GM12878 (cell line): ENCODE measurements at regions not wholly inside any gene's neighbourhood (a gene's known extent, or its start where the extent isn't known, plus 50 kb on each side); places are given as distances from the start of the nearest gene placed in this dataset.

Experiments used
- ATAC-seq: fragments of 200-7000 bp; cut with Tn5 transposase; 3 replicates; pipeline ENCODE4 v1.9.1; 2020; ENCODE audit warnings: mild to moderate bottlenecking, moderate library complexity
- BruUV-seq: library from RNA; stranded (reverse); fragments of 400-500 nt; replicated peaks from 2 replicates; lab custom pipeline; 2021; lab: Mats Ljungman, UMichigan
- CTCF ChIA-PET: fragments of 300-600 bp; sonication (Branson Sonifier 250); formaldehyde crosslinking; extraction: SDS; loops from one replicate; lab custom pipeline; 2021; ENCODE audit warnings: inconsistent platforms; lab: Yijun Ruan, JAX
- POLR2A ChIA-PET: fragments of 350-600 bp; formaldehyde crosslinking; extraction: SDS; loops from one replicate; lab custom pipeline; 2021; ENCODE audit warnings: inconsistent platforms; lab: Charles Lee
- RAD21 ChIA-PET: fragments of 300-600 bp; sonication (Branson Sonifier 250); formaldehyde crosslinking; loops from one replicate; lab custom pipeline; 2023; ENCODE audit warnings: antibody characterized with exemption; ENCODE audit not compliant: unreplicated experiment; lab: Charles Lee
- SMC1A ChIA-PET: fragments of 300-600 bp; sonication (Branson Sonifier 250); formaldehyde crosslinking; loops from one replicate; lab custom pipeline; 2023; ENCODE audit not compliant: unreplicated experiment, uncharacterized antibody; lab: Charles Lee
- DNase-seq: peaks from one replicate; pipeline ENCODE4 v3.0.0-alpha.2; 2011; ENCODE audit warnings: low read depth, low spot score
- FAIRE-seq: peaks from 3 replicates; lab custom pipeline; 2011; peaks lifted over from hg19 to GRCh38; lab: Jason Lieb, UNC
- H2AFZ ChIP-seq: 2 replicates; pipeline ENCODE4 v1.6.0; 2011; ENCODE audit warnings: low read depth, low read length, control low read depth; ENCODE audit not compliant: control insufficient read depth
- H3K27ac ChIP-seq: 2 replicates; pipeline ENCODE4 v1.5.1; 2011; ENCODE audit warnings: control low read depth; ENCODE audit not compliant: control insufficient read depth, insufficient read depth
- H3K27me3 ChIP-seq, 2 experiments: replicated peaks in 1 of 2; 2 replicates each; pipeline versions ENCODE4 v1.6.0 to v1.6.1; 2011; ENCODE audit warnings: low read length in 1 of 2; ENCODE audit not compliant: control insufficient read depth in 2 of 2, insufficient read depth in 2 of 2
- H3K36me3 ChIP-seq, 2 experiments: 2 replicates each; pipeline ENCODE4 v1.5.1; 2011; ENCODE audit warnings: low read length in 1 of 2; ENCODE audit not compliant: control insufficient read depth in 2 of 2, insufficient read depth in 2 of 2
- H3K4me1 ChIP-seq: 2 replicates; pipeline ENCODE4 v1.6.1; 2011; ENCODE audit warnings: mild to moderate bottlenecking, low read length, moderate library complexity, mixed read lengths; ENCODE audit not compliant: control insufficient read depth, insufficient read depth
- H3K4me2 ChIP-seq: 2 replicates; pipeline ENCODE4 v1.6.0; 2011; ENCODE audit warnings: control low read depth; ENCODE audit not compliant: control insufficient read depth, insufficient read depth
- H3K4me3 ChIP-seq: fragments of 200-600 bp; sonication (generic); 2 replicates; pipeline ENCODE4 v1.5.1; 2016
- H3K79me2 ChIP-seq: 2 replicates; pipeline ENCODE4 v1.6.0; 2011; ENCODE audit warnings: low read length; ENCODE audit not compliant: control insufficient read depth, insufficient read depth
- H3K9ac ChIP-seq: 2 replicates; pipeline ENCODE4 v1.8.0; 2011; ENCODE audit warnings: low read length, control low read depth, mixed read lengths; ENCODE audit not compliant: control insufficient read depth, insufficient read depth
- H3K9me3 ChIP-seq: replicated peaks from 3 replicates; pipeline ENCODE4 v1.5.1; 2011; ENCODE audit warnings: mild to moderate bottlenecking, low read length; ENCODE audit not compliant: control insufficient read depth, insufficient read depth
- H4K20me1 ChIP-seq: 2 replicates; pipeline ENCODE4 v1.6.0; 2011; ENCODE audit not compliant: control insufficient read depth, insufficient read depth
- BCL3 ChIP-seq: IDR thresholded peaks from 2 replicates; pipeline ENCODE4 v1.6.1; 2011; ENCODE audit warnings: borderline replicate concordance, low read depth, mild to moderate bottlenecking, moderate library complexity, low read length; ENCODE audit not compliant: insufficient read depth, poor library complexity, severe bottlenecking
- E4F1 ChIP-seq: fragments of 450-650 bp; IDR thresholded peaks from 2 replicates; pipeline ENCODE4 v1.6.1; 2018; ENCODE audit warnings: borderline replicate concordance, mild to moderate bottlenecking; ENCODE audit not compliant: partially characterized antibody
- HDAC2 ChIP-seq: fragments of 200-600 bp; sonication (generic); IDR thresholded peaks from 2 replicates; pipeline ENCODE4 v1.6.1; 2017
- NBN ChIP-seq: fragments of 450-650 bp; IDR thresholded peaks from 2 replicates; pipeline ENCODE4 v1.6.1; 2016
- PKNOX1 ChIP-seq: fragments of 450-650 bp; IDR thresholded peaks from 2 replicates; pipeline ENCODE4 v1.6.1; 2016; ENCODE audit warnings: mild to moderate bottlenecking
- POLR2A ChIP-seq: IDR thresholded peaks from 2 replicates; pipeline ENCODE4 v1.6.1; 2011; ENCODE audit warnings: low read depth, mild to moderate bottlenecking, low read length
- RELA ChIP-seq: fragments of 450-650 bp; IDR thresholded peaks from 2 replicates; pipeline ENCODE4 v1.8.0; 2014; ENCODE audit warnings: borderline replicate concordance; ENCODE audit not compliant: partially characterized antibody
- RFX5 ChIP-seq: IDR thresholded peaks from 2 replicates; pipeline ENCODE4 v1.6.1; 2011; ENCODE audit warnings: low read depth, low read length, improper control_type of control experiment
- SIX5 ChIP-seq: IDR thresholded peaks from 2 replicates; pipeline ENCODE4 v1.6.1; 2011; ENCODE audit warnings: mild to moderate bottlenecking, low read depth, low read length, moderate library complexity; ENCODE audit not compliant: severe bottlenecking
- SMC3 ChIP-seq: IDR thresholded peaks from 2 replicates; pipeline ENCODE4 v1.6.1; 2011; ENCODE audit warnings: low read length, improper control_type of control experiment, borderline replicate concordance
- ZNF384 ChIP-seq: IDR thresholded peaks from 2 replicates; pipeline ENCODE4 v1.6.1; 2012; ENCODE audit warnings: low read depth, mild to moderate bottlenecking, low read length, improper control_type of control experiment, borderline replicate concordance
- ZZZ3 ChIP-seq: IDR thresholded peaks from 2 replicates; pipeline ENCODE4 v1.6.1; 2011; ENCODE audit warnings: low read depth; ENCODE audit not compliant: control insufficient read depth, insufficient read length
- WGBS: methylation state at CpG from one replicate; pipeline ENCODE4 v1.1.6; 2016; ENCODE audit warnings: low lambda C conversion rate; ENCODE audit not compliant: insufficient replicate concordance, insufficient coverage; ENCODE audit errors: missing lambda C conversion rate; 5-methylcytosine and 5-hydroxymethylcytosine counted together
- in situ Hi-C: fragments of 300-500 bp; cut with MboI; formaldehyde crosslinking; loops from 9 replicates; pipeline ENCODE4 v1.14.3; 2018; ENCODE audit warnings: mixed read lengths
- intact Hi-C: fragments of 100-400 bp; cut with micrococcal nuclease; formaldehyde crosslinking; loops from one replicate; pipeline ENCODE4 v1.14.2; 2022; ENCODE audit not compliant: unreplicated experiment

- ATAC-seq = no peak
- no peaks in the 10 kb centered on the region for H3K36me3 ChIP-seq
- in situ Hi-C loops = no loop called here
- ChIA-PET POLR2A (no interaction called here), SMC1A (no interaction called here), RAD21 (no interaction called here), CTCF (no interaction called here)
- no peaks in the 10 kb centered on the region for H4K20me1 ChIP-seq
- TF ChIP-seq NBN = no peak
- TF ChIP-seq RFX5 = peak; percentile 16; the same call in 1 of the 2 replicates
- no peak overlapping the region for H3K4me3 ChIP-seq
- DNase-seq = no peak
- H3K79me2 ChIP-seq = no peaks in the 10 kb centered on the region
- no peak overlapping the region for H3K9ac ChIP-seq
- no peak overlapping the region for H2AFZ ChIP-seq
- no peak overlapping the region for H3K27ac ChIP-seq
- H3K9me3 ChIP-seq = no peaks in the 10 kb centered on the region
- no TSS peak for BruUV-seq
- no peaks in the 10 kb centered on the region for H3K4me1 ChIP-seq
- no peak for FAIRE-seq
- 85% methylated on average over 7 of the region's 7 CpGs for WGBS
- H3K27me3 ChIP-seq = peaks cover 0 to 1% of the 10 kb centered on the region in 2 experiments; a peak in 2 of 4 replicates
- no peak overlapping the region for H3K4me2 ChIP-seq
- intact Hi-C loops = no loop called here
Measured at GRCh38 chr11:45751430-45751829, 53.5 kb upstream of the SLC35C1 start.

GRCh38 chr11:45750439-45750838, 54.5 kb upstream of the SLC35C1 start:
- Histone ChIP-seq H3K4me2 (no peak overlapping the region), H3K27ac (no peak overlapping the region), H2AFZ (no peak overlapping the region), H4K20me1 (no peaks in the 10 kb centered on the region), H3K27me3 (peaks cover 0 to 1% of the 10 kb centered on the region in 2 experiments; a peak in 2 of 4 replicates), H3K79me2 (no peaks in the 10 kb centered on the region), H3K9me3 (no peaks in the 10 kb centered on the region), H3K36me3 (no peaks in the 10 kb centered on the region), H3K4me1 (no peaks in the 10 kb centered on the region), H3K9ac (no peak overlapping the region), H3K4me3 (no peak overlapping the region)
- in situ Hi-C loops = no loop called here
- ChIA-PET SMC1A (no interaction called here), RAD21 (no interaction called here), POLR2A (no interaction called here), CTCF (no interaction called here)
- BruUV-seq = no TSS peak
- WGBS = 46% methylated on average over 8 of the region's 8 CpGs
- FAIRE-seq (no peak), ATAC-seq (no peak), DNase-seq (no peak)
- intact Hi-C loops = no loop called here
- no peak for TF ChIP-seq PKNOX1
- TF ChIP-seq SIX5 = no peak
- TF ChIP-seq ZZZ3 = no peak
- TF ChIP-seq RFX5 = no peak
- no peak for TF ChIP-seq RELA
- no peak for TF ChIP-seq BCL3
- TF ChIP-seq POLR2A = no peak
- TF ChIP-seq SMC3 = no peak
- TF ChIP-seq E4F1 = no peak
- TF ChIP-seq ZNF384 = no peak
- TF ChIP-seq HDAC2 = no peak
